PC-9 (cell line): ENCODE measurements at regions not wholly inside any gene's neighbourhood (a gene's known extent, or its start where the extent isn't known, plus 50 kb on each side); places are given as distances from the start of the nearest gene placed in this dataset.

Experiments
- BruUV-seq: library from RNA; stranded (reverse); fragments of 400-500 nt; replicated peaks from 2 replicates; lab custom pipeline; 2021; lab: Mats Ljungman, UMichigan
- CTCF ChIA-PET: fragments of 300-600 bp; sonication (Branson Sonifier 250); formaldehyde crosslinking; loops from one replicate; lab custom pipeline; 2022; ENCODE audit warnings: antibody characterized with exemption; lab: Charles Lee
- POLR2A ChIA-PET: fragments of 300-600 bp; sonication (Branson Sonifier 250); formaldehyde crosslinking; loops from one replicate; lab custom pipeline; 2022; ENCODE audit warnings: antibody characterized with exemption; ENCODE audit not compliant: unreplicated experiment; lab: Charles Lee
- DNase-seq, 2 experiments: peaks; one replicate each; pipeline versions ENCODE4 v3.0.0 to v3.0.0-alpha.2; 2015 to 2022; ENCODE audit warnings: mixed read lengths in 1 of 2
- H2AFZ ChIP-seq: fragments of 200-600 bp; sonication (generic); 2 replicates; pipeline ENCODE4 v1.8.1; 2017; ENCODE audit warnings: antibody characterized with exemption
- H3F3A ChIP-seq: fragments of 200-600 bp; sonication (generic); 2 replicates; pipeline ENCODE4 v1.8.1; 2017; ENCODE audit warnings: antibody characterized with exemption, mild to moderate bottlenecking, low read depth; ENCODE audit not compliant: insufficient read depth
- H3K27ac ChIP-seq: fragments of 200-600 bp; sonication (generic); 2 replicates; pipeline ENCODE4 v1.6.1; 2016; ENCODE audit warnings: mixed run types
- H3K27me3 ChIP-seq: fragments of 200-600 bp; sonication (generic); 2 replicates; pipeline ENCODE4 v1.6.1; 2016; ENCODE audit warnings: low read depth, mixed run types; ENCODE audit not compliant: insufficient read depth
- H3K36me3 ChIP-seq: fragments of 200-600 bp; sonication (generic); 2 replicates; pipeline ENCODE4 v1.6.1; 2016; ENCODE audit warnings: low read depth, mixed run types
- H3K4me1 ChIP-seq: fragments of 200-600 bp; sonication (generic); replicated peaks from 2 replicates; pipeline ENCODE4 v1.6.1; 2016; ENCODE audit warnings: mixed run types; ENCODE audit not compliant: insufficient read depth
- H3K4me2 ChIP-seq: fragments of 200-600 bp; sonication (generic); 2 replicates; pipeline ENCODE4 v1.6.1; 2017; ENCODE audit warnings: mixed run types
- H3K4me3 ChIP-seq: fragments of 200-600 bp; sonication (generic); 2 replicates; pipeline ENCODE4 v1.6.1; 2016; ENCODE audit warnings: mixed run types
- H3K79me2 ChIP-seq: fragments of 200-600 bp; sonication (generic); 2 replicates; pipeline ENCODE4 v1.6.1; 2017; ENCODE audit warnings: low read depth, mixed run types
- H3K9me2 ChIP-seq: fragments of 200-600 bp; sonication (generic); 2 replicates; pipeline ENCODE4 v1.8.1; 2017; ENCODE audit warnings: mild to moderate bottlenecking; ENCODE audit not compliant: insufficient read depth
- H3K9me3 ChIP-seq: fragments of 200-600 bp; sonication (generic); 2 replicates; pipeline ENCODE4 v1.8.1; 2016; ENCODE audit warnings: low read depth; ENCODE audit not compliant: insufficient read depth
- H4K20me1 ChIP-seq: fragments of 200-600 bp; sonication (generic); 2 replicates; pipeline ENCODE4 v1.8.1; 2017; ENCODE audit not compliant: insufficient read depth
- CTCF ChIP-seq: fragments of 200-600 bp; sonication (generic); conservative IDR thresholded peaks from 2 replicates; pipeline ENCODE4 v1.6.1; 2017; ENCODE audit warnings: mixed run types, antibody characterized with exemption, mild to moderate bottlenecking, moderate library complexity
- EZH2 ChIP-seq: fragments of 200-600 bp; sonication (generic); IDR thresholded peaks from 2 replicates; pipeline ENCODE4 v1.8.0; 2017; ENCODE audit warnings: antibody characterized with exemption, low read depth
- intact Hi-C: fragments of 100-400 bp; cut with micrococcal nuclease; formaldehyde crosslinking; loops from one replicate; pipeline ENCODE4 v1.10.0; 2022; ENCODE audit not compliant: unreplicated experiment

- Histone ChIP-seq H4K20me1 (no peaks in the 10 kb centered on the region), H3K9me3 (no peaks in the 10 kb centered on the region), H2AFZ (no peak overlapping the region), H3K4me2 (no peak overlapping the region), H3K9me2 (no peaks in the 10 kb centered on the region), H3K36me3 (no peaks in the 10 kb centered on the region), H3K27ac (no peak overlapping the region), H3F3A (no peaks in the 10 kb centered on the region), H3K79me2 (no peaks in the 10 kb centered on the region), H3K27me3 (no peaks in the 10 kb centered on the region), H3K4me3 (no peak overlapping the region), H3K4me1 (no peaks in the 10 kb centered on the region)
- DNase-seq = no peak
- TF ChIP-seq CTCF (no peak), EZH2 (no peak)
- no TSS peak for BruUV-seq
- ChIA-PET POLR2A (no interaction called here), CTCF (no interaction called here)
- intact Hi-C loops = no loop called here
Observed at GRCh38 chr4:63105839-63106238, 1303.4 kb downstream of the TECRL start.

- no peak overlapping the region for H3K4me3 ChIP-seq
- no TSS peak for BruUV-seq
- no peaks in the 10 kb centered on the region for H3K9me3 ChIP-seq
- H4K20me1 ChIP-seq = no peaks in the 10 kb centered on the region
- H3K79me2 ChIP-seq = no peaks in the 10 kb centered on the region
- DNase-seq = no peak
- CTCF ChIA-PET = no interaction called here
- no peak overlapping the region for H3K4me2 ChIP-seq
- no peak overlapping the region for H3K27ac ChIP-seq
- POLR2A ChIA-PET = no interaction called here
- TF ChIP-seq EZH2 (no peak), CTCF (no peak)
- no peaks in the 10 kb centered on the region for H3F3A ChIP-seq
- no peaks in the 10 kb centered on the region for H3K27me3 ChIP-seq
- intact Hi-C loops = no loop called here
- H3K9me2 ChIP-seq = no peaks in the 10 kb centered on the region
- H3K36me3 ChIP-seq = no peaks in the 10 kb centered on the region
- no peak overlapping the region for H2AFZ ChIP-seq
- no peaks in the 10 kb centered on the region for H3K4me1 ChIP-seq
Observed at GRCh38 chr4:63090641-63091040, 1318.6 kb downstream of the TECRL start.

GRCh38 chr4:63085091-63085490 lies 1324.2 kb downstream of the TECRL start:
- H3F3A ChIP-seq = no peaks in the 10 kb centered on the region
- H2AFZ ChIP-seq = no peak overlapping the region
- no peak overlapping the region for H3K27ac ChIP-seq
- H3K27me3 ChIP-seq = no peaks in the 10 kb centered on the region
- no peak for DNase-seq
- no peaks in the 10 kb centered on the region for H4K20me1 ChIP-seq
- no peak overlapping the region for H3K4me3 ChIP-seq
- intact Hi-C loops = no loop called here
- BruUV-seq = no TSS peak
- CTCF ChIA-PET = no interaction called here
- no peaks in the 10 kb centered on the region for H3K79me2 ChIP-seq
- H3K4me2 ChIP-seq = no peak overlapping the region
- H3K9me2 ChIP-seq = no peaks in the 10 kb centered on the region
- no peaks in the 10 kb centered on the region for H3K36me3 ChIP-seq
- H3K4me1 ChIP-seq = no peaks in the 10 kb centered on the region
- TF ChIP-seq EZH2 (no peak), CTCF (no peak)
- no peaks in the 10 kb centered on the region for H3K9me3 ChIP-seq
- POLR2A ChIA-PET = interaction anchor here (0.6 kb wide), 1 partner anchor 13 kb away, joined by 5 read pairs; no protein-coding TSS in a partner anchor
